ENCODE measurements at regions not wholly inside any gene's neighbourhood (a gene's known extent, or its start where the extent isn't known, plus 50 kb on each side); places are given as distances from the start of the nearest gene placed in this dataset.

- TF ChIP-seq CTCF (IDR thresholded peaks at IDR 0.05) (no peak), POLR2AphosphoS5 (IDR thresholded peaks at IDR 0.05) (no peak), POLR2A (IDR thresholded peaks at IDR 0.05) (no peak), EP300 (IDR thresholded peaks at IDR 0.05) (no peak)
Measured at GRCh38 chr14:84976805-84977204, 553.1 kb upstream of the FLRT2 start.

Measured in sigmoid colon (tissue), 4 donors.